ENCODE measurements at regions not wholly inside any gene's neighbourhood (a gene's known extent, or its start where the extent isn't known, plus 50 kb on each side); places are given as distances from the start of the nearest gene placed in this dataset.
"Not testable (repeated sequence)": the region's sequence is repeated elsewhere in the genome, so short reads cannot be mapped to it uniquely, and the experiment has no call there.

GRCh38 chr13:105838231-105838630 lies 697.2 kb downstream of the EFNB2 start:
- no peak for DNase-seq (ENCODE audit: low read depth, low spot score)
- Histone ChIP-seq H3K27me3 (ENCODE audit: insufficient read depth, insufficient read length) (no peaks in the 10 kb centered on the region), H3K4me1 (ENCODE audit: insufficient read depth, insufficient read length) (no peaks in the 10 kb centered on the region), H3K4me3 (ENCODE audit: insufficient read length, low read depth) (no peak overlapping the region), H3K9me3 (ENCODE audit: insufficient read depth, low read length) (no peaks in the 10 kb centered on the region), H3K9ac (ENCODE audit: insufficient read length, low read depth) (no peak overlapping the region), H3K36me3 (ENCODE audit: insufficient read depth, insufficient read length, low read length) (no peaks in the 10 kb centered on the region)
- TF ChIP-seq YY1 (IDR thresholded peaks at IDR 0.05; ENCODE audit: insufficient read depth, insufficient read length) (no peak), ZNF274 (IDR thresholded peaks at IDR 0.05; ENCODE audit: low read depth, low read length) (no peak), SUZ12 (IDR thresholded peaks at IDR 0.05; ENCODE audit: extremely low read depth, insufficient read depth, insufficient read length) (no peak)

DNA sequence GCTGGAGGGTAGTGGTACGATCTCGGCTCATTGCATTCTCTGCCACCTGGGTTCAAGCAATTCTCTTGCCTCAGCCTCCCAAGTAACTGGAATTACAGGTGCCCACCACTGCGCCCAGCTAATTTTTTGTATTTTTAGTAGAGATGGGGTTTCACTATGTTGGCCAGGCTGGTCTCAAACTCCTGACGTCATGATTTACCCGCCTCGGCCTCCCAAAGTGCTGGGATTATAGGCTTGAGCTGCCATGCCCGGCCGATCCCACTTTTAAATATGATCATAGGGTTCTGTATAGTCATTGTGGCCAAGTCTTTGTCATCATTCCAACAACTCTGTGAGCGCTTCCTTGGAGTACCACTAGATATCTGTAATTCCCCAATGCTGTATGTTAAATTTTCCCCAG lies 698.2 kb downstream of the EFNB2 start:
- not testable (repeated sequence) for H3K9me3 ChIP-seq (ENCODE audit: insufficient read depth, low read length); H3K36me3 ChIP-seq (ENCODE audit: insufficient read depth, insufficient read length, low read length); H3K9ac ChIP-seq (ENCODE audit: insufficient read length, low read depth); H3K4me3 ChIP-seq (ENCODE audit: insufficient read length, low read depth); H3K27me3 ChIP-seq (ENCODE audit: insufficient read depth, insufficient read length); DNase-seq (ENCODE audit: low read depth, low spot score); H3K4me1 ChIP-seq (ENCODE audit: insufficient read depth, insufficient read length)

GRCh38 chr13:105830821-105831220 lies 704.6 kb downstream of the EFNB2 start:
- Histone ChIP-seq H3K9me3 (ENCODE audit: insufficient read depth, low read length) (no peaks in the 10 kb centered on the region), H3K4me1 (ENCODE audit: insufficient read depth, insufficient read length) (no peaks in the 10 kb centered on the region), H3K27me3 (ENCODE audit: insufficient read depth, insufficient read length) (no peaks in the 10 kb centered on the region), H3K36me3 (ENCODE audit: insufficient read depth, insufficient read length, low read length) (no peaks in the 10 kb centered on the region), H3K9ac (ENCODE audit: insufficient read length, low read depth) (no peak overlapping the region), H3K4me3 (ENCODE audit: insufficient read length, low read depth) (no peak overlapping the region)
- TF ChIP-seq YY1 (IDR thresholded peaks at IDR 0.05; ENCODE audit: insufficient read depth, insufficient read length), result no peak
- TF ChIP-seq SUZ12 (IDR thresholded peaks at IDR 0.05; ENCODE audit: extremely low read depth, insufficient read depth, insufficient read length), result no peak
- no peak for TF ChIP-seq ZNF274 (IDR thresholded peaks at IDR 0.05; ENCODE audit: low read depth, low read length)
- no peak for DNase-seq (ENCODE audit: low read depth, low spot score)

DNA sequence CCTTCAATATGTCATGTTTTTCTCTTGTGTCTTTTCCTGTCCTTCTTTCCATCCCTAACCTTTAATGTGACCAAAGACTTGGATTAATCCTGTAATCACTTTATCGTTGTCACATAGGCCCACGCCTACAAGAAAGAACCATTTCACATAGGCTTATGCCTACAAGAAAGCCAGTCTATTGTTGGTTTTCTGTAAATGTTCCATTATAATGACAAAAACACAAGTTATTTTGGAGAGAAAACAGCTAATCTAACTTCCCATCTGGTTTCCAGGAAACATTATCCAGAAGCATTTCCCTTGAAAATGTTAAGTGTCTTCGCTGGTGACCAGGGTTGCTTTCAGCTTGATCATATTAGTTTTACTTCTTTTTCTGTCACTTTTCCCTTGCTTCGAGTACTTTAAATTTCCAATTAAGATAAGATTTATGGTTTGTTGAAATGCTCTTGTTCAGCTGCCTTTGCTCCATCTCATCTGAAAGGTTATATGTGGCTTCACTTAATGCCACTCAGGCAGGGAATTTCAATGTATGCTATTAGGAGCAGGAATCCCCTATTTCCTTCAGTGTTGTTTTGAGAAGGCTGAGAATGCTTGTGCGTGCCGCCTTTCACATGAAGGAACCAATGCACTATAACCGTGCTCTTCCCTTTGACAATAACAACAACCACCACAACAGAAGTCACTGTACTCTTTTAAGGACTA lies 708.2 kb downstream of the EFNB2 start:
- no peak for TF ChIP-seq YY1 (IDR thresholded peaks at IDR 0.05; ENCODE audit: insufficient read depth, insufficient read length)
- TF ChIP-seq SUZ12 (IDR thresholded peaks at IDR 0.05; ENCODE audit: extremely low read depth, insufficient read depth, insufficient read length), result no peak
- TF ChIP-seq ZNF274 (IDR thresholded peaks at IDR 0.05; ENCODE audit: low read depth, low read length), result no peak
- H3K9me3 ChIP-seq (ENCODE audit: insufficient read depth, low read length), result no peaks in the 10 kb centered on the region
- H3K36me3 ChIP-seq (ENCODE audit: insufficient read depth, insufficient read length, low read length), result no peaks in the 10 kb centered on the region
- no peaks in the 10 kb centered on the region for H3K27me3 ChIP-seq (ENCODE audit: insufficient read depth, insufficient read length)
- H3K4me3 ChIP-seq (ENCODE audit: insufficient read length, low read depth), result no peak overlapping the region
- H3K4me1 ChIP-seq (ENCODE audit: insufficient read depth, insufficient read length), result no peaks in the 10 kb centered on the region
- no peak overlapping the region for H3K9ac ChIP-seq (ENCODE audit: insufficient read length, low read depth)
- no peak for DNase-seq (ENCODE audit: low read depth, low spot score)

GRCh38 chr13:105825071-105825470 lies 710.4 kb downstream of the EFNB2 start:
- Histone ChIP-seq H3K27me3 (ENCODE audit: insufficient read depth, insufficient read length) (no peaks in the 10 kb centered on the region), H3K4me1 (ENCODE audit: insufficient read depth, insufficient read length) (no peaks in the 10 kb centered on the region), H3K9ac (ENCODE audit: insufficient read length, low read depth) (no peak overlapping the region), H3K4me3 (ENCODE audit: insufficient read length, low read depth) (no peak overlapping the region), H3K9me3 (ENCODE audit: insufficient read depth, low read length) (no peaks in the 10 kb centered on the region), H3K36me3 (ENCODE audit: insufficient read depth, insufficient read length, low read length) (no peaks in the 10 kb centered on the region)
- no peak for TF ChIP-seq ZNF274 (IDR thresholded peaks at IDR 0.05; ENCODE audit: low read depth, low read length)
- no peak for TF ChIP-seq YY1 (IDR thresholded peaks at IDR 0.05; ENCODE audit: insufficient read depth, insufficient read length)
- no peak for TF ChIP-seq SUZ12 (IDR thresholded peaks at IDR 0.05; ENCODE audit: extremely low read depth, insufficient read depth, insufficient read length)
- DNase-seq (ENCODE audit: low read depth, low spot score), result no peak

DNA sequence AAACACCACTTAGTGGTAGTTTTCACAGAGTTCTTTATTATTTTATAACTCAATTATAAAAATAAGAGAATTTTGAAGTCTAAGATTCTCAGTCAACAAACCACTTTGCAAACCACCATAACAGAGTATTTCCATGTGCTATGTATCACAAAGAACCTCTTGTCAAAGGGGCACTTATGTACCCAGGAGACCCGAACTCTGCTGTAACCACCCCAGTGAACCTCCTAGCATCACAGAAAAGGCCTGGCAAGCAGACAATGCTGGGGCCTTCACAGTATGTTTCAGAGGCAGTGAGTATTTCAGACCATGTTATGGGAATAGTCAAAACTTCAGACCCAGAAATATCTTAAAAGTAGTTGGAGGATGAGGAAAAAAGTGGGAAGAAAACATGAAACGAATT lies 714.1 kb downstream of the EFNB2 start:
- TF ChIP-seq ZNF274 (IDR thresholded peaks at IDR 0.05; ENCODE audit: low read depth, low read length) (no peak), YY1 (IDR thresholded peaks at IDR 0.05; ENCODE audit: insufficient read depth, insufficient read length) (no peak), SUZ12 (IDR thresholded peaks at IDR 0.05; ENCODE audit: extremely low read depth, insufficient read depth, insufficient read length) (no peak)
- no peaks in the 10 kb centered on the region for H3K27me3 ChIP-seq (ENCODE audit: insufficient read depth, insufficient read length)
- H3K4me1 ChIP-seq (ENCODE audit: insufficient read depth, insufficient read length), result no peaks in the 10 kb centered on the region
- DNase-seq (ENCODE audit: low read depth, low spot score), result no peak
- no peak overlapping the region for H3K9ac ChIP-seq (ENCODE audit: insufficient read length, low read depth)
- no peaks in the 10 kb centered on the region for H3K36me3 ChIP-seq (ENCODE audit: insufficient read depth, insufficient read length, low read length)
- no peak overlapping the region for H3K4me3 ChIP-seq (ENCODE audit: insufficient read length, low read depth)
- no peaks in the 10 kb centered on the region for H3K9me3 ChIP-seq (ENCODE audit: insufficient read depth, low read length)

- H3K4me3 ChIP-seq (ENCODE audit: insufficient read length, low read depth), result no peak overlapping the region
- H3K36me3 ChIP-seq (ENCODE audit: insufficient read depth, insufficient read length, low read length), result no peaks in the 10 kb centered on the region
- no peak for TF ChIP-seq YY1 (IDR thresholded peaks at IDR 0.05; ENCODE audit: insufficient read depth, insufficient read length)
- no peak for TF ChIP-seq SUZ12 (IDR thresholded peaks at IDR 0.05; ENCODE audit: extremely low read depth, insufficient read depth, insufficient read length)
- no peak for TF ChIP-seq ZNF274 (IDR thresholded peaks at IDR 0.05; ENCODE audit: low read depth, low read length)
- DNase-seq (ENCODE audit: low read depth, low spot score), result no peak
- no peak overlapping the region for H3K9ac ChIP-seq (ENCODE audit: insufficient read length, low read depth)
- H3K9me3 ChIP-seq (ENCODE audit: insufficient read depth, low read length), result no peaks in the 10 kb centered on the region
- no peaks in the 10 kb centered on the region for H3K4me1 ChIP-seq (ENCODE audit: insufficient read depth, insufficient read length)
- H3K27me3 ChIP-seq (ENCODE audit: insufficient read depth, insufficient read length), result peaks cover 2% of the 10 kb centered on the region
Measured at GRCh38 chr13:105820415-105820814, 715.0 kb downstream of the EFNB2 start.
